ENCODE measurements at regions not wholly inside any gene's neighbourhood (a gene's known extent, or its start where the extent isn't known, plus 50 kb on each side); places are given as distances from the start of the nearest gene placed in this dataset.

- TF ChIP-seq, protein P1, sequence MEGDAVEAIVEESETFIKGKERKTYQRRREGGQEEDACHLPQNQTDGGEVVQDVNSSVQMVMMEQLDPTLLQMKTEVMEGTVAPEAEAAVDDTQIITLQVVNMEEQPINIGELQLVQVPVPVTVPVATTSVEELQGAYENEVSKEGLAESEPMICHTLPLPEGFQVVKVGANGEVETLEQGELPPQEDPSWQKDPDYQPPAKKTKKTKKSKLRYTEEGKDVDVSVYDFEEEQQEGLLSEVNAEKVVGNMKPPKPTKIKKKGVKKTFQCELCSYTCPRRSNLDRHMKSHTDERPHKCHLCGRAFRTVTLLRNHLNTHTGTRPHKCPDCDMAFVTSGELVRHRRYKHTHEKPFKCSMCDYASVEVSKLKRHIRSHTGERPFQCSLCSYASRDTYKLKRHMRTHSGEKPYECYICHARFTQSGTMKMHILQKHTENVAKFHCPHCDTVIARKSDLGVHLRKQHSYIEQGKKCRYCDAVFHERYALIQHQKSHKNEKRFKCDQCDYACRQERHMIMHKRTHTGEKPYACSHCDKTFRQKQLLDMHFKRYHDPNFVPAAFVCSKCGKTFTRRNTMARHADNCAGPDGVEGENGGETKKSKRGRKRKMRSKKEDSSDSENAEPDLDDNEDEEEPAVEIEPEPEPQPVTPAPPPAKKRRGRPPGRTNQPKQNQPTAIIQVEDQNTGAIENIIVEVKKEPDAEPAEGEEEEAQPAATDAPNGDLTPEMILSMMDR (conservative IDR thresholded peaks at IDR 0.05), result no peak
- no peak for TF ChIP-seq EZH2 (IDR thresholded peaks at IDR 0.05; ENCODE audit: low read depth)
These were observed 253.4 kb upstream of the CDH18 start for GRCh38 chr5:20241351-20241750.

Measured in PC-9 (cell line).